D341Med (cell line): ENCODE measurements at regions not wholly inside any gene's neighbourhood (a gene's known extent, or its start where the extent isn't known, plus 50 kb on each side); places are given as distances from the start of the nearest gene placed in this dataset.
"Not testable (repeated sequence)": the region's sequence is repeated elsewhere in the genome, so short reads cannot be mapped to it uniquely, and the experiment has no call there.

ENCODE experiments used
- DNase-seq: peaks from one replicate; pipeline ENCODE4 v3.0.0; 2012; ENCODE audit warnings: low spot score

GRCh38 chr7:53596230-53596629, 560.8 kb downstream of the POM121L12 start:
- no peak for DNase-seq

DNA sequence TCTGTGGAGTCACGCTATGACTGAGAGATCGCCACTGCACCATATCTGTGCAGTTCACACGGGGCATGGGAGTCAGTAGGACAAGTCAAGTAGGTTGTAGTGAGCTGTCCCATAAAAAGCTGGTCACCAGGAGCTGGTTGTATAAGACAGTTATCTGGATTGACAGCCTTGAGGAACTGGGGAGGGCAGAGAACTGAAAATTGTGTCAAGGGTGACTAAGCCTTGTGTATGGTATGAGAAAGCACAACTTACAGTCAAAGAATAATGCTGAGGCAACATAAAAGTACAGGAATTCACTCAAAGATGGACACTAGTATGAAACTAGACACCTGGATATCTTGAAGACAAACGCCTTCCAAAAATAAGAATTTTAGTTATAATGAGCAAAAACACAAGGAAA, 564.9 kb downstream of the POM121L12 start:
- DNase-seq: no peak

- DNase-seq: no peak
Measured at GRCh38 chr7:53602817-53603418, 567.5 kb downstream of the POM121L12 start.

GRCh38 chr7:53603461-53603860, 568.0 kb downstream of the POM121L12 start:
- DNase-seq: no peak

DNA sequence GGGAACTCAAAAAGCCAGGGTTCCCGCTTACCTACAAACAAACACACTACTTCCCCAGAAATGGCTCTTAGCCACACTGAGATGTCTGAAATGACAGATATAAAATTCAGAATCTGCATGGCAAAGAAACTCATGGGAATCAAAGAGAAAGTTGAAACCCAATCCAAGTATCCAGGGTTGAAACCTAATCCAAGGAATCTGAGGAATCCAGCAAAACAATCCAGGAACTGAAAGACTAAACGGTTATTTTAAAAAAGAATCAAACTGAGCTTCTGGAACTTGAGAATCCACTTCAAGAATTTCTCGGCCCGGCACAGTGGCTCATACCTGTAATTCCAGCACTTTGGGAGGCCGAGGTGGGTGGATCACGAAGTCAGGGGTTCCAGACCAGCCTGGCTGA, 568.8 kb downstream of the POM121L12 start:
- DNase-seq: no peak

DNA sequence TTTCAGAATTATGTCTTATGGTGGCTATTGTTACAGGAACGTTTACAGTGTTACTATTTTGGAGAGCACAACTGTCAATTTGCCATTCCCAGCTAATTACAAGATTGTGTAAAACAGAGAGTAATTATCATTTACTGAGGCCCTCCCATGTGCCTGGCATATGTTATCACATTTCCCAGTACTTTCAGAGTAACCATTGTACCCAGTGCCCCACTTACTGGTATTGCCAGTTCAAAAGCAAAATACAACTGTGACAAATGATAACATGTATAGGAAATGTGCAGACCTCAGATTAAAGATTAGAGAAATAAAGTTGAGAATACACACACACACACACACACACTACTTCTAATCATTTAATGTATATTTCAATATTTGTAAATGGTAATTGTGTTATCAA, 572.5 kb downstream of the POM121L12 start:
- DNase-seq: no peak

- no peak for DNase-seq
Measured at GRCh38 chr7:53609185-53609584, 573.8 kb downstream of the POM121L12 start.

GRCh38 chr7:53611043-53611442, 575.6 kb downstream of the POM121L12 start:
- DNase-seq: no peak

- no peak for DNase-seq
Measured at GRCh38 chr7:53624356-53624755, 588.9 kb downstream of the POM121L12 start.

GRCh38 chr7:53628775-53629174, 593.3 kb downstream of the POM121L12 start:
- no peak for DNase-seq

GRCh38 chr7:53635251-53635650, 599.8 kb downstream of the POM121L12 start:
- DNase-seq: not testable (repeated sequence)

GRCh38 chr7:53638517-53638916, 603.1 kb downstream of the POM121L12 start:
- no peak for DNase-seq

GRCh38 chr7:53641091-53641490, 605.7 kb downstream of the POM121L12 start:
- no peak for DNase-seq

DNA sequence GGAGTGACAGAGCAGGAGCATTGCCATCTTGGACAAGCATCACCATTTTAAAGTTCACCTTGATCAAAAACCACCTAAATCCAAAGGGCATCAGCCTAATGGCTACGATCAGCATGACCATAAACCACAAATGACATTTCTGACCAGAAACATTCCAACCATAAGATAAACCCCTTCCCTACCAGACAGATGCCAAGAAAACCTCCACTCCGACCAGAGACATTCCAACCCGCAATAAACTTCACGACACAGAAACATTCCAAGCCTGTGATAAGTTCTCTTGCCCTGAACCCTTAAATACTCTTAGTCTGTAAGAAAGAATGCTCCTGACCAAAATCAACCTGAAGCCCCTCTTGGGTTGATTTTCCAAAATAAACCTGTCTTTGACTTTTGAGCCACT, 606.9 kb downstream of the POM121L12 start:
- DNase-seq: no peak

DNA sequence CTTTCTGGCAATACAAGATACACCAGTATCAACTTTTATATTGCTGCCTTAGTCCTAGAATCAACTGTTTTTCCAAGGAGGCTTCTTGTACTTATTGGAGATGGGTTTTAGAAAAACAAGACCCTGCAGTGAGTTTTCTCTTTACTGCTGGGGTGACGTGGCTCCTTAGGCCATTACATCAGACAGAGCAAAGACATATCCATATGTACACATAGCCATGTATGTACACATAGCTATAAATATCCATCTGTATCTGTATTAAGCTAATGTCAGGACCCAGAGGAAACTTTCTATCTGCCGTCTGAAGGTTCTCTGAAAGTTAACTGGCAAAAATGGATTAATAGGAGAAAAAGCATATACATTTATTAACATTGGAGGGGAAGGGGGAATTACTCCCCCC, 607.4 kb downstream of the POM121L12 start:
- no peak for DNase-seq

GRCh38 chr7:53656881-53657280, 621.4 kb downstream of the POM121L12 start:
- DNase-seq: no peak

GRCh38 chr7:53657586-53657985, 622.2 kb downstream of the POM121L12 start:
- no peak for DNase-seq

GRCh38 chr7:53658951-53659350, 623.5 kb downstream of the POM121L12 start:
- DNase-seq: no peak

GRCh38 chr7:53661645-53662217, 626.3 kb downstream of the POM121L12 start:
- no peak for DNase-seq

DNA sequence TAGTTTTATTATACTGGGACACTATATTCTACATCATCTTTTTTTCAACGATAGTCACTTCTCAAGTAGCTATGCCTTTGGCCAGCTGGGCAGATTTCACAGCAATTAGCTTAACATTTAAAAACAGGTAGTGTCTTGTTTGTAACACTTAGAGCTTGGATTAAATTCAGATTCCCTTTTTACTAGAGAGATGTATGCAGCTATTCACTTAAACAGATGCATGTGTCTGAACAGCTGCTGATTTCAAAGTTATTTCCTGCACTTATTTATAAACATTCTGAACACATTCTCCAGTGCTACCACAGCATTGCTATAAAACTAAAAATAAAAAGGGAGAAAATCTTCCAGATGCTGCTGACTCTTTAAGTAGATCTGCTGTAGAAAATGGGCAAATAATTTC, 637.2 kb downstream of the POM121L12 start:
- DNase-seq: no peak

DNA sequence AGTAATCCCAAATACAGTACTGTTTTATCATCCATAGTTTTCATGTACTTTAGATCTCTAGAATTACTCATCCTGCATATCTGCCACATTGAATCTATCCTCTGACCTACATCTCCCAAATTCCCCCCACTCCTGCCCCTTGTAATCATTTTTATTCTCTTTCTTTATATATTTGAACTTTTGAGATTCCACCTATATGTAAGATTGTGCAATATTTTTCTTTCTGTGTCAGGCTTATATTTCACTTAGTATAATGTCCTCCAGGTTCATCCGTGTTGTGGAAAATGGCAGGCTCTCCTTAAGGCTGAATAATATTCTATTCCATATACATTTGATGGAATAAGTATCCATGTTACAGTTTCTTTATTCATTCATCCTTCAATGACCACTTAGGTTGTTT, 640.4 kb downstream of the POM121L12 start:
- DNase-seq: no peak

DNA sequence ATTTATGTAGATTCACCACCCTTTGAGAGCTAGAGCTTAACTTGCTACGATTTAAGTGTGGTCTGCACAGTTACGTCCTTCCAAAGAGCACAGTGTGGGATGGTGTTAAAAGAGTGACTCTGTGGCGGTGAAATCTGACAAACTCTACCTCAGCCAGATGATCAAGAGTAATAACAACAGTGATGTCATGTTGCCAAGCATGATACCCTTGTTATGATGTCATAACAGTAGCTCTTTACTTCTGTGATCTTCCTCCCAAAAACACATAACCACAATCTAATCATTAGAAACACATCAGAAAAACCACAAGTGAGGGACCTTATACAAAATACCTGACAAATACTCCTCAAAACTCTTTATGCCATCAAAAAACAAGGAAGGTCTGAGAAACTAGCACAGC, 649.3 kb downstream of the POM121L12 start:
- DNase-seq: no peak

DNA sequence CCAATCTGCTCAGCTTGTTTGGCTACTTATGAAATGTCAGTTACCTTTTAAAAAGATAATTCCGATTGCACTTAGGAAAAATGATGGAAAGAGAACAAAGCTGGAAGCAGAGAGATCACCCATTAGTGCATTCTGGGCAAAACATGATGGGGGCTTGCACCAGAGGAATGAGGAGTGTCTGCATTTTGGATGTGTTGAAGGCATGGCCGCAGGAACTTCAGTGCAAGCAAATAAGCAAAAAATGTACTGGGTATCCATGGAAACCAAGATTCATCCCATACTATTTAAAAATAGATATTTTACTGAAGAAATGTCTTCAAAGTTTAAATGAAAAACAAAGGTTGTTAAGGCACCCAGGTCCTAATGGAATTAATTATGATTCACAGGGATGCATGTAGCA, 655.0 kb downstream of the POM121L12 start:
- no peak for DNase-seq

DNA sequence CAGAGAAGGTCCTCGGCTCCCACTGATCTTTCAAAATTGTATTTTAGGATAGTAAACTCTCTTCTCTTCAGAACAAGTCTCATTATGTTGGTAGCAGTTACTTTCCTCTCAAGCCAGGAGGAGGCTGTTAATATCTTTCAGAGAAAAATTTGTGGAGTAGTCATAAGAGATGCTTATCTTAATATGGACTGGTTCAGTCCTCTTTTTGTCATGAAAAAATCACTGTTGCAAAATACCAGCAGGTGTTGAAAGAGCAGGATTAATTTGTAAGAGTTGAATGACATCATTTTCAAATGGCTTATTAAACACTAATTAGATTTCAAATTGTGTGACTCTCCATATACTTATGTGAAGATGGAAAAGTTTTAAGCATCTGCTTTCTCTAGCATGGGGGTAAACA, 662.5 kb downstream of the POM121L12 start:
- DNase-seq: no peak
